Hepatocyte (in vitro differentiated cells): ENCODE measurements at regions not wholly inside any gene's neighbourhood (a gene's known extent, or its start where the extent isn't known, plus 50 kb on each side); places are given as distances from the start of the nearest gene placed in this dataset.

ENCODE experiments used
- EZH2phosphoT487 ChIP-seq: fragments of 200-600 bp; sonication (generic); IDR thresholded peaks from one replicate; pipeline ENCODE4 v1.6.1; 2018; ENCODE audit warnings: antibody characterized with exemption, mild to moderate bottlenecking, low read depth, moderate library complexity; ENCODE audit not compliant: unreplicated experiment, severe bottlenecking
- TF ChIP-seq, protein P1 (sequence below): fragments of 200-600 bp; sonication (generic); IDR thresholded peaks from 2 replicates; pipeline ENCODE4 v1.5.1; 2016; ENCODE audit warnings: antibody characterized with exemption, mild to moderate bottlenecking; ENCODE audit not compliant: poor library complexity

DNA sequence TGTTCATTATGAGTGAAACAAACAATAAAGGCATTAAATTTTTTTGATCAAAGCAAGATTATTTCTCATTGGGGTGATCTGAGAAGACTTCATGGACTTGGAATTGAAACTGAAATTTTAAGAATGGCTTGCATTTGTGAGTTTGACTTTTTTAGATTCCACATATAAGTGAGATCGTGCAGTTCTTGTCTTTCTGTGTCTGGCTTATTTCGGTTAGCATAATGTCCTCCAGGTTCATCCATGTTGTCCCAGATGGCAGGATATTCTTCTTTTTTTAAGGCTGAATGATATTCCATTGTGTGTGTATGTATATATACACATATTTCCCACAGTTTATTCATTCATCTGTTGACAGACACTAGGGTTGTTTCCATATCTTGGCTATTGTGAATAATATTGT, 716.5 kb downstream of the PRELID2 start:
- TF ChIP-seq, protein P1, sequence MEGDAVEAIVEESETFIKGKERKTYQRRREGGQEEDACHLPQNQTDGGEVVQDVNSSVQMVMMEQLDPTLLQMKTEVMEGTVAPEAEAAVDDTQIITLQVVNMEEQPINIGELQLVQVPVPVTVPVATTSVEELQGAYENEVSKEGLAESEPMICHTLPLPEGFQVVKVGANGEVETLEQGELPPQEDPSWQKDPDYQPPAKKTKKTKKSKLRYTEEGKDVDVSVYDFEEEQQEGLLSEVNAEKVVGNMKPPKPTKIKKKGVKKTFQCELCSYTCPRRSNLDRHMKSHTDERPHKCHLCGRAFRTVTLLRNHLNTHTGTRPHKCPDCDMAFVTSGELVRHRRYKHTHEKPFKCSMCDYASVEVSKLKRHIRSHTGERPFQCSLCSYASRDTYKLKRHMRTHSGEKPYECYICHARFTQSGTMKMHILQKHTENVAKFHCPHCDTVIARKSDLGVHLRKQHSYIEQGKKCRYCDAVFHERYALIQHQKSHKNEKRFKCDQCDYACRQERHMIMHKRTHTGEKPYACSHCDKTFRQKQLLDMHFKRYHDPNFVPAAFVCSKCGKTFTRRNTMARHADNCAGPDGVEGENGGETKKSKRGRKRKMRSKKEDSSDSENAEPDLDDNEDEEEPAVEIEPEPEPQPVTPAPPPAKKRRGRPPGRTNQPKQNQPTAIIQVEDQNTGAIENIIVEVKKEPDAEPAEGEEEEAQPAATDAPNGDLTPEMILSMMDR: no peak
- TF ChIP-seq EZH2phosphoT487: no peak
